ENCODE measurements at regions not wholly inside any gene's neighbourhood (a gene's known extent, or its start where the extent isn't known, plus 50 kb on each side); places are given as distances from the start of the nearest gene placed in this dataset.
"Not testable (repeated sequence)": the region's sequence is repeated elsewhere in the genome, so short reads cannot be mapped to it uniquely, and the experiment has no call there.

DNA sequence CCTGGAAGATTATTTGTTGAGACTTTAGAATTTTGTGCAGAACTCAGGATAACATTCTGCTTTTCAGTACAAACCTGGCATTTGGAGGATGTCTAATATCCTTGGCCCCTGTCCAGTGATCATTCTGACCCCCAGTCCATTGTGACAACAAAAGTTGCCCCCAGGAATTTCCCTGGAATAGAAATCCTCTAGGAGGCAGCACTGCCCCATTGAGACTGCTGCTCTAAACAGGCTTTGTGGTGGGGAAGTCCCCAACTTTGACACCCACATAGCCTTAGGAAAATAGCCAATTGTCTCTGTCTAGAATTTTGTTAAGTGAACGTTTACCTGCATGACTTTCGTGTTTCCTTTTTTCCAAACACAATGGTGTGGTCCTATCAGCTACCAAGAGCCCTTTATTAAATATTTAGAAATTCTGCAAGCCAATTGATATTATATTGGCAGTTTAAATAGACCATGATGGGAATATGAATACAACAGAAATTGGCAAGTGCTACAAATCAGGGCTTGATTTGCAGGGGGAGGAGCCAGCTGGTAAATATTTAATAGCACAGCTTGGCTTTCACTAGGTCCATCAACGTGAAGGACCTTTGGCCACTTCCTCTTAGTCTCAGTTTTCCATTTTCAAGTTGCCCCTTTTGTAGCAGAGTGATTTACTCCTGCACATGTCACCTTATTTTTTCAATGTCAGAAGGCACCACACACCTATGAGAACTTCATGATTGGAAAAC lies 451.7 kb downstream of the EFNB2 start:
- no peak for DNase-seq

- not testable (repeated sequence) for DNase-seq
Measured at GRCh38 chr13:106081221-106081620, 454.2 kb downstream of the EFNB2 start.

GRCh38 chr13:106078191-106078590 lies 457.3 kb downstream of the EFNB2 start:
- DNase-seq, result no peak

DNA sequence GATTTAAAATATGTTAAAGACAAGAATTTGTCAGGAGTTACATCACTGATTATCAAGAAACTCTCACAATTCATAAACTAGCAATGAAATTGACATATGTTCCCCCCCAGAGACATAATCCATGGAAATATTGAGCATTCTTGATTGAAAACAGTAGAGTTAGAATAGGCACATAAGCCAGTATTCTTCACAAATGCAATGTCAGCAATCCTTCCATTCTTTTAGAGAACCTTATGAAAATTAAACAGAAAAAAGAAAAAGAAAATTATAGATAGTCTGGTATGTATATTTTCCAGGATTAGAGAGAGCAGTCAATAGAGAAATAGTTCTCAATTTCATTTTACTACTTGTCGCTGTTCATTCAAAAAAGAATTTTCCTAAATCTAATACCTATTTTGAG lies 458.4 kb downstream of the EFNB2 start:
- no peak for DNase-seq

DNA sequence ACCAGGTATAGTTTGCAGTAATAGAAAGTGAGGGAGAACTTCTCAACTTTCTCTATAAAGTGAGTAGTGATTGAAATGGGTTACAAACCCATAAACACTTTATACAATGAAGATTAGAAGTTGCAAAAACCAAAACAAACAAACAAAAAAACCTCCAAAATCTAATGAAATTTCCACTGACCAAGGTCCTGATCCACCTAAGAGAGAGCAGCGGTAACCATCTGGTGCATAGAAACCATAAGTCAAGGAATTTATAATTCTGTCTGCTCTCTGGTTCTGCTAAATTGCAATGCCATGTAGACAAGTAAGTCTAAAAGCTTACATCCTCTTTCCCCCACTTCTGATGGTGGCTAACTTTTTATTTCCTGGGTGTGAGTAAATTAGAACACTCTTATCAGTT lies 463.4 kb downstream of the EFNB2 start:
- DNase-seq, result no peak

DNA sequence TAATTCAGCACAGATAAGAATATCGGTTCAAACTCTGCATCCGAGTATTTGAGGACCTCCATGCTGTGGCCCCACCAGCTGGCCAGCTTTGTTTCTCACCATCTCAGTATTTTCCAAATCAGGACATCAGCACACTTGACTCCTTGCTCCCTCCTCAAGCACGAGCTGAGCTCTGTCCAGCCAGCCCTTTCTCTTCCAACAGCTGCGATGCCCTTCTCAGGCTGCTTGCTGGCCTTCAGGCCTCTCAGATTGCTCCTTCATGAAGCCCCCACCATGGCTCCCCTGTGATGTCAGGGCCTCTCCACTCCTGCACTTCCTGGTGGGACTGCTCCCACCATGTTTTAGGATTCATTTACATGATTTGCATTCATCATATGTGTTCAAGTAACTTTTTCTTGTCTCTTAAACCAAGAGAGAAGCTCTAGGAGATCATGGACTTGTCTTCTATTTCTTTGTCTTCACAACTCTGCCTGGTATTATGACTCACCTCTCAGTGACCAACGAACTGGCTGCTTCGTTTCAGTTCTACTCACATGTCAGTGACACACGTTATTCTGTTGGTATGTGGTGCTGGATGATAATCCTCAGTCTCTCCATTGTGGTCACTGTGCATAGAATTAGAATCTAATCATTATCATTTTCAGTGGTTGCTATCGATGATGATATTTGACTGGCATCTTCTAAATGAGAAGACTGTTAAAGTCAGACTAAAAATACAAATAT lies 471.7 kb downstream of the EFNB2 start:
- no peak for DNase-seq

GRCh38 chr13:106061781-106062180 lies 473.7 kb downstream of the EFNB2 start:
- no peak for DNase-seq

GRCh38 chr13:106056851-106057250 lies 478.6 kb downstream of the EFNB2 start:
- DNase-seq, result no peak

- no peak for DNase-seq
Measured at GRCh38 chr13:106052200-106052767, 483.2 kb downstream of the EFNB2 start.

DNA sequence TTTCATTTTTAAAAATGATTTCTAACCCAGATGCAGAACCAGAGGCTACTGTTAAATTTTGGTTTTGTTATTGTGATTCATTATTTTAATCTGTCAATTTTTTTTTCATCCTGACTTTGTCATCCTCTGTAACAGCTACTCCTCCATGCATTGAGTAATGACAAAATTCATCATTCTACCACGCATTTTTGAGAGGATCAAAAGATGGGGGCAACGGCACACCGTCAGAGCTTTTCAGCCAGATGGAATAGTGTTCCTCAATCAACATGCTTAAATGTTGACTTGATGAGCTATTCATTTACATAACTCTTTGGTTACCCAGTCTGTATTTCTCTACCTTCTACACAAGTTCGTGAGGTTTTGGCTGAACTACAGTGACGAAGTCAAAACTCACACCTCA lies 486.3 kb downstream of the EFNB2 start:
- DNase-seq, result no peak

- no peak for DNase-seq
Measured at GRCh38 chr13:106048386-106048785, 487.1 kb downstream of the EFNB2 start.

DNA sequence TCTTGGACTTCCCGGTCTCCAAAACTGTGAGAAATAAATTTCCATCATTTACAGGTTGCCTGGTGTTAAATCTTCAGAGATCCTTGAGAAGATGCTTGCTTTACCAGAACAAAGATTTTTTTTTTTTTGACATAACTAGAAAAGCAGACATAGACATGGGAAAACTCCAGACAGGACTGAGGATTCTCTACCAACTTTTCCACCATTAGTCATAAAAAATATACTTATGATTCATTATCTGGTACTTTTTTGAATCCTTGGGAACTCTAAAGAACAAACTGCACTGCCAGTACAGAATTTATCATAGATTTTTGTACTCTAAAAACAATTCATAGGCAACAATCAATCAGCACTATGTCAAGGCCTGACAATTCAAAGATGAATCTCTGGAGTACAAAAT lies 487.6 kb downstream of the EFNB2 start:
- no peak for DNase-seq

- DNase-seq, result no peak
Measured at GRCh38 chr13:106042996-106043581, 492.4 kb downstream of the EFNB2 start.

DNA sequence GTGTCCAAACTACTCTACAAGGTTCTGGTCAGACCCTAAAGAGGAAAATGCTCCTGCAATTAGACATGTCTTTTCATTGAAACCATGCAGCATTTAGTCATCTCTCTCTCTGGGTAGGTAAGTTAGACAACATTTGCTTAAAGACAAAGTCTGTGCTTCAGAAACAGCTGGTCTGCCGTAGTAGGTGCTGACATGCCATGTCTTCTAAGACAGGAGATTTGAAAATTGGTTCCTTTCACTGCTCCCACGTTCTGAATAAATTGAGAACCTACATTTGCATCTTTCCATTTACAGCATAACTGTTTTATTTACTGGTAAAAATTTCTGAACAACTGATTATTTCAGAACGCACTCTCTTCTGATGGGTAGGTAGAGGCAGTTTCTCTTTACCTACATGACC lies 494.0 kb downstream of the EFNB2 start:
- no peak for DNase-seq

DNA sequence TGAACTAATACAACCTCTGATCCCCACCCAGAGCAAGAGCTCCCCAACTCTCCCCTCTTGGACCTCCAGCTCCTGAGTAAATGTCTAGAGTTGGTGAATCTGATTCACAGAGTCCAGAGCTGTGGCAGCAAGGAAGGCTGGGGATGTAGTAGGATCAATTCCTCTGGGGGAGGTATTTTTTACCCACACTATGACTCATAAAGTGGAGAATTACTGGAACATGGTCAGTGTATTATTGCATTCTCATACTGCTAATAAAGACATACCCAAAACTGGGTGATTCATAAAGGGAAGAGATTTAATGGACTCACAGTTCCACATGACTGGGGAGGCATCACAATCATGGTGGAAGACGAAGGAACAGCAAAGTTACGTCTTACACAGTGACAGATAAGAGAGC lies 496.7 kb downstream of the EFNB2 start:
- DNase-seq, result no peak

DNA sequence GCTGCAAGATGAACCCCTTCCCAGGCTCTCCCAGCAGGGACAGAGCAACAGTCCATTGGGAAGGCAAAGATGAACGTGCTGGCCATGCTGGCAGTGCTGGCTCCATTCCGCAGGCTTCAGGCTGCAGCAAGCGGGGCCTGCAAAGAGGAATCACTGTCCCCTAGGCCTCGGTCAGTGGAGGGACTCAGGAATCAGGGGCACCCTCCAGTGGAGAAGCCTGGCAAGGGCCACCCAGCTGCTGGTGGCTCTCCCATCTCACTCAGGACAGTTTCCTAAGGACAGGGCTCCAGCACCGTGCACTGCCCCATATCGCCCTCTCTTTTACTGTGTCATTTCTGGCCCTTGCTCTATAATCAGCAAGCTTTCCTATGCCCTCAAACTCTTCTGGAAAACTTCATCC lies 498.6 kb downstream of the EFNB2 start:
- no peak for DNase-seq

GRCh38 chr13:106034201-106034600 lies 501.3 kb downstream of the EFNB2 start:
- no peak for DNase-seq

GRCh38 chr13:106033659-106034058 lies 501.8 kb downstream of the EFNB2 start:
- DNase-seq, result no peak

- no peak for DNase-seq
Measured at GRCh38 chr13:106032441-106032840, 503.0 kb downstream of the EFNB2 start.

DNA sequence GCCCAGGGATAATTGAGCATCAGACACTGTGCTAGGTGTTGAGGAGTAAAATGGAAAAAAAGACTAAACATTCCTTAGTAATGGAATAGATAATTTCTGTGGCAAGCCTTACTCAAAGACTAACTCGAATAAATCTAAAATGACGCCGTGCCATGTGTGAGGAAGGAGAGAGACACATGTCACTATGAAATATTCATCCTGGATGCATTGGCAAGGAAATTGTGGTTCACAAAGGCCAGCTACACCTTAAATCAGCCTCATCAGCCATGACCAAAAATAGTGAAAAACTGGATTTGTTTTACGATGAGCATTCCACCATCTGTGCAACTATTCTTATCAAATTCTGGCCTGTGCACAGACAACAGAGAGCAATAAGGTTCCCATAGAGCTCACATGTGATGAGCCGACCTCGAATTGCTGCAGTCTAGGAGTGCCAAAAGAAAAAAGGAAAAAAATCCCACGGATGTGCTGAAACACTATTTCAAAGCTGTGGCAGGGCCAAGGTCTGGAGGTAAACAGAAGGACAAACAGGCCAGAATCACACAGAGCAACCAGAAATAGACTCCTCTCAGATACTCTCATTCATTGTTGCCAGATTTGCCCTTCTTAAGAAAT lies 505.7 kb downstream of the EFNB2 start:
- no peak for DNase-seq

DNA sequence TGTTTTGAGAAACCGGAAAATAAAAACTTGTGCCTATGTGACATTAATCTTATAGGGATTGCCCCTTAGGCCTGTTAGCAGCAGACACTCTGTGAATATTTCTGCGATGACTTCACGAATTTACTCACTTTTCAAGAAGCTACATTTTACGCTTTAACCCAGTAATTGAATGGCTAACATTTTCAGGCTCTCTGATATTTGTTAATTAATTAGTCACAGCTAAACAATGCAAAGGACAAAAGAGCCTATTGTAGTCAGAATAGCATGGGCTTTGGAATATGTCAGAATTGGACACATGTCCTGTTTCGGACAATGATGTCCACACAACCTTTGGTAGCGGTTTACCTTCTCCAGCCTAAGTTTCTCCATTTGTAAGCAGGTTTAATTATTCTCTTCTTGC lies 506.6 kb downstream of the EFNB2 start:
- DNase-seq, result no peak

DNA sequence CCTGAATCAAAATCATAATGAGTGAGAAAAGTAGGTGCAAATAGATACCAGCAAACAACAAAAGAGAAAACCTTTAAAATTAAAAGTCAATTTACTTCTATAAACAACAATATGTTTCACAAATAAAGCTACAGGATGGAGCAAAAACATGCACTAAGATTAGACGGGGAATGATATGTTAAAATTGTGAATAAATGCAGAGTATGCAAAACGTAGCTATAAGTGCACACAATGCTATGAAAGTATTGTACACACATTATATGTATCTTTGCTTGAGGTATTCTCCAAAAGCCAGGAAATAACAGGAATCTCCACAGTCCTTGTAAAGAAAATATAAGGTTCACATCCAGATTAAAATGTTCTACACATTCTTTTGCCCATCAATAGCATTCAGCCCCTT lies 523.9 kb downstream of the EFNB2 start:
- no peak for DNase-seq

GRCh38 chr13:106010836-106011235 lies 524.6 kb downstream of the EFNB2 start:
- DNase-seq, result no peak

DNA sequence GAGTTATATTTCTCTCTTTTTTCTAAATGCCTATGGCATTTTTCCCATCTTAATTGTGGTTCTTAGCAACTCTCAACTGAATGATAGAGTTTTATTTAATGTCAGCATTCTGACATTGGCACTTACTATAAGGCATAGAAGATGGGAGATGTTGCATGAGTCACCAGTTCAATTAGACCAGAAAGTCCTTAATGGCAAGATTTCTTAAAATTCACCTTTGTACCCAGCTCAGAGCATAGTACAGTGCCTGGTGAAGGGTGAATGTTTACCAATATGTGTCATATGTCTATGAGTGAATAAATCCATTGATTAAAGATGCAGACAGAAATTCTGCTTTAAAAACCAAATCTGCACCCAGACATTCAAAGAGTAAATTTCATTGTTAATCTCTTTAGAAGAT lies 526.9 kb downstream of the EFNB2 start:
- DNase-seq, result no peak
